Activated naive CD8-positive, alpha-beta T cell treated with anti-CD3 and anti-CD28 coated beads, Interleukin-2, amount 10 ng/mL, durations not matched to agents 7 days and 5 days (primary cell): ENCODE measurements at regions not wholly inside any gene's neighbourhood (a gene's known extent, or its start where the extent isn't known, plus 50 kb on each side); places are given as distances from the start of the nearest gene placed in this dataset.
"Not testable (repeated sequence)": the region's sequence is repeated elsewhere in the genome, so short reads cannot be mapped to it uniquely, and the experiment has no call there.

Experiments used
- ATAC-seq: fragments of 150-1000 bp; cut with Tn5 transposase; one replicate; pipeline ENCODE4 v1.10.0; 2021; ENCODE audit warnings: low read depth, moderate library complexity
- POLR2A ChIA-PET: fragments of 350-600 bp; sonication (Branson Sonifier 250); formaldehyde crosslinking; loops from one replicate; lab custom pipeline; 2021; ENCODE audit warnings: antibody characterized with exemption; lab: Charles Lee
- DNase-seq: peaks from one replicate; pipeline ENCODE4 v3.0.0; 2021
- H3K27ac Mint-ChIP-seq: one replicate; pipeline ENCODE4 v1.8.0; 2022; ENCODE audit warnings: mild to moderate bottlenecking, mixed read lengths
- H3K27me3 Mint-ChIP-seq: one replicate; pipeline ENCODE4 v1.8.0; 2022; ENCODE audit warnings: mild to moderate bottlenecking, moderate library complexity, mixed read lengths
- H3K36me3 Mint-ChIP-seq: one replicate; pipeline ENCODE4 v1.8.0; 2021; ENCODE audit warnings: mild to moderate bottlenecking, mixed read lengths
- H3K4me1 Mint-ChIP-seq: one replicate; pipeline ENCODE4 v1.8.0; 2021; ENCODE audit warnings: mixed read lengths
- H3K4me3 Mint-ChIP-seq: one replicate; pipeline ENCODE4 v1.8.0; 2022; ENCODE audit warnings: mild to moderate bottlenecking, moderate library complexity, mixed read lengths
- H3K9me3 Mint-ChIP-seq: one replicate; pipeline ENCODE4 v1.8.0; 2021; ENCODE audit warnings: mixed read lengths

- peaks cover 7% of the 10 kb centered on the region for H3K27me3 Mint-ChIP-seq
- H3K9me3 Mint-ChIP-seq: no peaks in the 10 kb centered on the region
- H3K4me1 Mint-ChIP-seq: no peaks in the 10 kb centered on the region
- ATAC-seq (no peak), DNase-seq (no peak)
- no peaks in the 10 kb centered on the region for H3K36me3 Mint-ChIP-seq
- POLR2A ChIA-PET: no interaction called here
- no peak overlapping the region for H3K4me3 Mint-ChIP-seq
- H3K27ac Mint-ChIP-seq: no peak overlapping the region
These were observed 155.7 kb upstream of the JADE1 start for GRCh38 chr4:128653527-128654444.

GRCh38 chr4:128649575-128650205, 159.8 kb upstream of the JADE1 start:
- H3K36me3 Mint-ChIP-seq: no peaks in the 10 kb centered on the region
- POLR2A ChIA-PET: no interaction called here
- DNase-seq (no peak), ATAC-seq (no peak)
- H3K9me3 Mint-ChIP-seq: no peaks in the 10 kb centered on the region
- H3K27me3 Mint-ChIP-seq: peaks cover 7% of the 10 kb centered on the region
- H3K27ac Mint-ChIP-seq: no peak overlapping the region
- H3K4me3 Mint-ChIP-seq: no peak overlapping the region
- H3K4me1 Mint-ChIP-seq: no peaks in the 10 kb centered on the region

GRCh38 chr4:128649161-128649560, 160.3 kb upstream of the JADE1 start:
- DNase-seq (no peak), ATAC-seq (no peak)
- no peaks in the 10 kb centered on the region for H3K4me1 Mint-ChIP-seq
- no peak overlapping the region for H3K27ac Mint-ChIP-seq
- POLR2A ChIA-PET: no interaction called here
- H3K36me3 Mint-ChIP-seq: no peaks in the 10 kb centered on the region
- no peak overlapping the region for H3K4me3 Mint-ChIP-seq
- no peaks in the 10 kb centered on the region for H3K9me3 Mint-ChIP-seq
- peaks cover 7% of the 10 kb centered on the region for H3K27me3 Mint-ChIP-seq

GRCh38 chr4:128648021-128648420, 161.5 kb upstream of the JADE1 start:
- POLR2A ChIA-PET: no interaction called here
- H3K27ac Mint-ChIP-seq: no peak overlapping the region
- H3K4me3 Mint-ChIP-seq: no peak overlapping the region
- H3K36me3 Mint-ChIP-seq: no peaks in the 10 kb centered on the region
- H3K4me1 Mint-ChIP-seq: no peaks in the 10 kb centered on the region
- DNase-seq (no peak), ATAC-seq (no peak)
- no peaks in the 10 kb centered on the region for H3K9me3 Mint-ChIP-seq
- peaks cover 7% of the 10 kb centered on the region for H3K27me3 Mint-ChIP-seq

- H3K27me3 Mint-ChIP-seq, POLR2A ChIA-PET, H3K4me1 Mint-ChIP-seq, H3K4me3 Mint-ChIP-seq, H3K27ac Mint-ChIP-seq, H3K9me3 Mint-ChIP-seq, DNase-seq, ATAC-seq, H3K36me3 Mint-ChIP-seq: not testable (repeated sequence)
These were observed 162.6 kb upstream of the JADE1 start for GRCh38 chr4:128646893-128647292.

GRCh38 chr4:128644693-128645654, 164.5 kb upstream of the JADE1 start:
- H3K4me3 Mint-ChIP-seq, ATAC-seq, H3K4me1 Mint-ChIP-seq, H3K27me3 Mint-ChIP-seq, H3K9me3 Mint-ChIP-seq, H3K36me3 Mint-ChIP-seq, H3K27ac Mint-ChIP-seq, POLR2A ChIA-PET, DNase-seq: not testable (repeated sequence)

GRCh38 chr4:128644107-128644506, 165.4 kb upstream of the JADE1 start:
- DNase-seq, POLR2A ChIA-PET, ATAC-seq, H3K27me3 Mint-ChIP-seq, H3K4me3 Mint-ChIP-seq, H3K9me3 Mint-ChIP-seq, H3K36me3 Mint-ChIP-seq, H3K27ac Mint-ChIP-seq, H3K4me1 Mint-ChIP-seq: not testable (repeated sequence)

GRCh38 chr4:128641566-128641965, 167.9 kb upstream of the JADE1 start:
- H3K4me1 Mint-ChIP-seq, H3K27ac Mint-ChIP-seq, DNase-seq, H3K36me3 Mint-ChIP-seq, ATAC-seq, H3K9me3 Mint-ChIP-seq, H3K27me3 Mint-ChIP-seq, POLR2A ChIA-PET, H3K4me3 Mint-ChIP-seq: not testable (repeated sequence)

GRCh38 chr4:128639541-128640270, 169.8 kb upstream of the JADE1 start:
- DNase-seq: no peak
- no peak overlapping the region for H3K27ac Mint-ChIP-seq
- no peaks in the 10 kb centered on the region for H3K36me3 Mint-ChIP-seq
- no peak overlapping the region for H3K4me3 Mint-ChIP-seq
- ATAC-seq: no peak
- H3K27me3 Mint-ChIP-seq: peaks cover 2% of the 10 kb centered on the region
- no peaks in the 10 kb centered on the region for H3K4me1 Mint-ChIP-seq
- H3K9me3 Mint-ChIP-seq: no peaks in the 10 kb centered on the region
- POLR2A ChIA-PET: no interaction called here

GRCh38 chr4:128636906-128637305, 172.6 kb upstream of the JADE1 start:
- no peaks in the 10 kb centered on the region for H3K36me3 Mint-ChIP-seq
- POLR2A ChIA-PET: no interaction called here
- H3K27me3 Mint-ChIP-seq: peaks cover 5% of the 10 kb centered on the region
- ATAC-seq: no peak
- no peak for DNase-seq
- H3K4me1 Mint-ChIP-seq: no peaks in the 10 kb centered on the region
- no peaks in the 10 kb centered on the region for H3K9me3 Mint-ChIP-seq
- no peak overlapping the region for H3K4me3 Mint-ChIP-seq
- no peak overlapping the region for H3K27ac Mint-ChIP-seq

- ATAC-seq (no peak), DNase-seq (no peak)
- no peak overlapping the region for H3K4me3 Mint-ChIP-seq
- H3K4me1 Mint-ChIP-seq: no peaks in the 10 kb centered on the region
- no peaks in the 10 kb centered on the region for H3K36me3 Mint-ChIP-seq
- peaks cover 5% of the 10 kb centered on the region for H3K27me3 Mint-ChIP-seq
- H3K9me3 Mint-ChIP-seq: no peaks in the 10 kb centered on the region
- POLR2A ChIA-PET: no interaction called here
- H3K27ac Mint-ChIP-seq: no peak overlapping the region
These were observed 173.4 kb upstream of the JADE1 start for GRCh38 chr4:128635955-128636560.

- no peaks in the 10 kb centered on the region for H3K4me1 Mint-ChIP-seq
- H3K4me3 Mint-ChIP-seq: no peak overlapping the region
- H3K27me3 Mint-ChIP-seq: peaks cover 5% of the 10 kb centered on the region
- H3K36me3 Mint-ChIP-seq: no peaks in the 10 kb centered on the region
- no peaks in the 10 kb centered on the region for H3K9me3 Mint-ChIP-seq
- DNase-seq: no peak
- POLR2A ChIA-PET: no interaction called here
- H3K27ac Mint-ChIP-seq: no peak overlapping the region
- ATAC-seq: no peak
These were observed 174.2 kb upstream of the JADE1 start for GRCh38 chr4:128635141-128635954.
